ENCODE measurements at regions not wholly inside any gene's neighbourhood (a gene's known extent, or its start where the extent isn't known, plus 50 kb on each side); places are given as distances from the start of the nearest gene placed in this dataset.

- TF ChIP-seq CTCF (IDR thresholded peaks at IDR 0.05; ENCODE audit: insufficient read depth, low read length), result no peak
- TF ChIP-seq, protein P1, sequence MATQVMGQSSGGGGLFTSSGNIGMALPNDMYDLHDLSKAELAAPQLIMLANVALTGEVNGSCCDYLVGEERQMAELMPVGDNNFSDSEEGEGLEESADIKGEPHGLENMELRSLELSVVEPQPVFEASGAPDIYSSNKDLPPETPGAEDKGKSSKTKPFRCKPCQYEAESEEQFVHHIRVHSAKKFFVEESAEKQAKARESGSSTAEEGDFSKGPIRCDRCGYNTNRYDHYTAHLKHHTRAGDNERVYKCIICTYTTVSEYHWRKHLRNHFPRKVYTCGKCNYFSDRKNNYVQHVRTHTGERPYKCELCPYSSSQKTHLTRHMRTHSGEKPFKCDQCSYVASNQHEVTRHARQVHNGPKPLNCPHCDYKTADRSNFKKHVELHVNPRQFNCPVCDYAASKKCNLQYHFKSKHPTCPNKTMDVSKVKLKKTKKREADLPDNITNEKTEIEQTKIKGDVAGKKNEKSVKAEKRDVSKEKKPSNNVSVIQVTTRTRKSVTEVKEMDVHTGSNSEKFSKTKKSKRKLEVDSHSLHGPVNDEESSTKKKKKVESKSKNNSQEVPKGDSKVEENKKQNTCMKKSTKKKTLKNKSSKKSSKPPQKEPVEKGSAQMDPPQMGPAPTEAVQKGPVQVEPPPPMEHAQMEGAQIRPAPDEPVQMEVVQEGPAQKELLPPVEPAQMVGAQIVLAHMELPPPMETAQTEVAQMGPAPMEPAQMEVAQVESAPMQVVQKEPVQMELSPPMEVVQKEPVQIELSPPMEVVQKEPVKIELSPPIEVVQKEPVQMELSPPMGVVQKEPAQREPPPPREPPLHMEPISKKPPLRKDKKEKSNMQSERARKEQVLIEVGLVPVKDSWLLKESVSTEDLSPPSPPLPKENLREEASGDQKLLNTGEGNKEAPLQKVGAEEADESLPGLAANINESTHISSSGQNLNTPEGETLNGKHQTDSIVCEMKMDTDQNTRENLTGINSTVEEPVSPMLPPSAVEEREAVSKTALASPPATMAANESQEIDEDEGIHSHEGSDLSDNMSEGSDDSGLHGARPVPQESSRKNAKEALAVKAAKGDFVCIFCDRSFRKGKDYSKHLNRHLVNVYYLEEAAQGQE (IDR thresholded peaks at IDR 0.05; ENCODE audit: insufficient replicate concordance, low read depth), result no peak
- TF ChIP-seq GABPA (IDR thresholded peaks at IDR 0.05; ENCODE audit: low read depth), result no peak
These were observed 657.5 kb downstream of the RFPL4B start for GRCh38 chr6:113004470-113005270.
